Cardiac muscle cell (in vitro differentiated cells and primary cell): ENCODE measurements at regions not wholly inside any gene's neighbourhood (a gene's known extent, or its start where the extent isn't known, plus 50 kb on each side); places are given as distances from the start of the nearest gene placed in this dataset.

Experiments used
- DNase-seq, 2 donors: peaks; one replicate each; pipeline versions ENCODE4 v3.0.0 to v3.0.0-alpha.2; 2010 to 2017; ENCODE audit warnings: low read depth in 1 of 2, low spot score in 1 of 2
- H3K27ac ChIP-seq: fragments of 200-600 bp; sonication (generic); 2 replicates; pipeline ENCODE4 v1.5.1; 2016
- H3K27me3 ChIP-seq: fragments of 200-600 bp; sonication (generic); 2 replicates; pipeline ENCODE4 v1.6.0; 2016; ENCODE audit warnings: control low read depth
- H3K36me3 ChIP-seq: fragments of 200-600 bp; sonication (generic); 2 replicates; pipeline ENCODE4 v1.5.1; 2016; ENCODE audit warnings: control low read depth
- H3K4me1 ChIP-seq: fragments of 200-600 bp; sonication (generic); 2 replicates; pipeline ENCODE4 v1.8.1; 2017; ENCODE audit warnings: low read depth, mild to moderate bottlenecking, mixed run types
- H3K4me3 ChIP-seq: fragments of 200-600 bp; sonication (generic); 2 replicates; pipeline ENCODE4 v1.5.1; 2016; ENCODE audit warnings: mild to moderate bottlenecking
- H3K9me3 ChIP-seq: fragments of 200-600 bp; sonication (generic); 2 replicates; pipeline ENCODE4 v1.5.1; 2017; ENCODE audit warnings: low read depth, mild to moderate bottlenecking, control low read depth
- TF ChIP-seq, protein P1 (sequence below): IDR thresholded peaks from 2 replicates; pipeline ENCODE4 v1.5.1; 2012; ENCODE audit warnings: low read depth, mild to moderate bottlenecking, low read length

DNA sequence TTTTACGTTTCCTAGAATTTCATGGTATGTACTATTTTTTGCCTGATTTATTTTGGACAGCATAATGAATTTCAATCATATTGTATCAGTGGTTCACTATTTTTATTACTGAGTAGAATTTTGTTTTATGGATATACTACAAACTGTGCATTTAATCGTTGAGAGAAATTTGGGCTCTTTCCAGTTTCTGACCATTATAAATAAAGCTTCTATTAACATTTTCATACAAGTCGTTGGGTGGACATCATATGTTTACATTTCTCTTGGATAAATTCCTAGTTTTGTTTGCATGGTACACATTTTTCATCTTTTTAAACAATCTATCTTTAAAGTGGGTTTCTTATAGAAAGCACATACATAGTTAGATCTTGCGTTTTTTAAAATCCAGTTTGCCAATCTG, 472.7 kb upstream of the MAGEB18 start:
- Histone ChIP-seq H3K9me3 (peaks cover 5% of the 10 kb centered on the region), H3K4me1 (no peaks in the 10 kb centered on the region), H3K36me3 (no peaks in the 10 kb centered on the region), H3K27me3 (no peaks in the 10 kb centered on the region), H3K27ac (no peak overlapping the region), H3K4me3 (no peak overlapping the region)
- DNase-seq, result no peak
- TF ChIP-seq, protein P1, sequence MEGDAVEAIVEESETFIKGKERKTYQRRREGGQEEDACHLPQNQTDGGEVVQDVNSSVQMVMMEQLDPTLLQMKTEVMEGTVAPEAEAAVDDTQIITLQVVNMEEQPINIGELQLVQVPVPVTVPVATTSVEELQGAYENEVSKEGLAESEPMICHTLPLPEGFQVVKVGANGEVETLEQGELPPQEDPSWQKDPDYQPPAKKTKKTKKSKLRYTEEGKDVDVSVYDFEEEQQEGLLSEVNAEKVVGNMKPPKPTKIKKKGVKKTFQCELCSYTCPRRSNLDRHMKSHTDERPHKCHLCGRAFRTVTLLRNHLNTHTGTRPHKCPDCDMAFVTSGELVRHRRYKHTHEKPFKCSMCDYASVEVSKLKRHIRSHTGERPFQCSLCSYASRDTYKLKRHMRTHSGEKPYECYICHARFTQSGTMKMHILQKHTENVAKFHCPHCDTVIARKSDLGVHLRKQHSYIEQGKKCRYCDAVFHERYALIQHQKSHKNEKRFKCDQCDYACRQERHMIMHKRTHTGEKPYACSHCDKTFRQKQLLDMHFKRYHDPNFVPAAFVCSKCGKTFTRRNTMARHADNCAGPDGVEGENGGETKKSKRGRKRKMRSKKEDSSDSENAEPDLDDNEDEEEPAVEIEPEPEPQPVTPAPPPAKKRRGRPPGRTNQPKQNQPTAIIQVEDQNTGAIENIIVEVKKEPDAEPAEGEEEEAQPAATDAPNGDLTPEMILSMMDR, result no peak

DNA sequence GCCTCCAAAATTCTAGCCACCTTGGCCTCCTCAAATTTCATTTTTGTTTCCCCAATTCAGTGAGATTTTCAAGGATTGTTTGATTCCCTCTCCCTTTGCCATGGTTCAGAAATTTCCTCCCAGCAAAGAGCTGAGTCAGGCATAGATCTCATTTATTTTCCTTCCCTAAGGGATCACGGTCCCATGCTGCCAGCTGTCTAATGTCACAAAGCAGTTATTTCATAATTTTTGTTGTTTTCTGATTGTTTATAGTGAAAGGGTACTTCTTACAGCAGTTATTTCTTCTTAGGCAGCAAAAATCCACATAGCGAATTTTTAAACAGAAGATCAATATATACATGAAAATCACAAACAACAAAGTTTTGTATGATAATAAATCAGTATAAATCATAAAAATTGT, 470.5 kb upstream of the MAGEB18 start:
- H3K36me3 ChIP-seq, result no peaks in the 10 kb centered on the region
- no peak overlapping the region for H3K27ac ChIP-seq
- H3K4me1 ChIP-seq, result no peaks in the 10 kb centered on the region
- no peak for DNase-seq
- H3K4me3 ChIP-seq, result no peak overlapping the region
- peaks cover 5% of the 10 kb centered on the region for H3K9me3 ChIP-seq
- TF ChIP-seq, protein P1, result no peak
- H3K27me3 ChIP-seq, result no peaks in the 10 kb centered on the region

DNA sequence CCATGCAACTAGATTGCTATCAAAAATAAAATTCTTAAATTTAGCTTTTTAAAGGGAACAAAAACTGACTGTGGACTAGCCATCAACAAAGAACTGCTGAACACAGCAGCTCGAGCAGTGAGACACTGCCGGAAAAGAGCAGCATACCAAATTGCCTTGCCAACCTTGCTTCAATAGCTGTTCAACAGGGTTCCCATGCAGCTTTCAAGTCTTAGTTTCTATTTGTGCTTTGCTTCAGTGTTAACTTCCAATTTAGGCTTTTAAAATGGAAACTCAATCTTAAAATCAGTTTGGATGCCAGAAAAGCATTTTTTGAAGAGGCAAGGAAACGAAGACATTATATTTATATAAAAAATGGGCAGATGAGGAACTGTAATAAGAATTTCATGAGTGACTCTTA, 463.4 kb upstream of the MAGEB18 start:
- Histone ChIP-seq H3K27ac (no peak overlapping the region), H3K9me3 (no peaks in the 10 kb centered on the region), H3K4me1 (no peaks in the 10 kb centered on the region), H3K4me3 (no peak overlapping the region), H3K27me3 (no peaks in the 10 kb centered on the region), H3K36me3 (no peaks in the 10 kb centered on the region)
- TF ChIP-seq, protein P1, result no peak
- no peak for DNase-seq

DNA sequence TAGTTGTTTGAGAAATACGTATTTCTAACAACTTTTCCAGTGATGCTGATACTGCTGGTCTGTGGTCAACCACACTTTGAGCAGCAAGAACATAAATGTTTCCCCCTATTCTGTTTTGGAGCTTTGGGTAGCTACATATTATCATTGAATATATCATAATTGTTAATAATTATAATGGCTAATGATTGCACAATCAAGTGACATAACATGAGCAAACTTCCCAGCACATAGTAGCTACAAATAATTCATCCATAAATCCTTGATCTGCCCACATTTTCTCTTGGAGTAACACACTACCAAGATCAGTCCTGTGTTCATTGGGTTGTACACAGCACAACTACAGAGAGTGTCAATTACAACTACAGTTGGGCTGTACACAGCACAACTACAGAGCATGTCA, 436.3 kb upstream of the MAGEB18 start:
- no peak overlapping the region for H3K4me3 ChIP-seq
- H3K27ac ChIP-seq, result no peak overlapping the region
- no peaks in the 10 kb centered on the region for H3K27me3 ChIP-seq
- H3K4me1 ChIP-seq, result no peaks in the 10 kb centered on the region
- H3K9me3 ChIP-seq, result no peaks in the 10 kb centered on the region
- TF ChIP-seq, protein P1, result no peak
- no peak for DNase-seq
- H3K36me3 ChIP-seq, result no peaks in the 10 kb centered on the region

DNA sequence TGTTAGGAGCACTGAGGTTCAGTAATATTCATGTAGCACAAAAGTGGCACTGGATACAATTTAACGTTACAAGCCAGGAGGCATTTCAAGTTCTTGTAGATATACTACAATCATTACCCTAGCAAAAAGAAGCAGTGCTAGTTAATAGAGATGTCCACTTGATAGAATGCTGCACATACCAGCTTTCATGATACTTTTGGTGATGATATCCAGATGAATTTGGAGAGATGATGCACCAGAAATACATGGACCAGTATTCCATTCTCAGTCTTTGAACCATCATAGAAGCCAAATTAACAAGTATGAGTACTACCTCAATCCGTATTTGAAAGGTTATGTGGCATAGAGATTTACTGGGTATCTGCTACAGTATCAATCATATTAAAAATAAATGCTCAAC, 421.0 kb upstream of the MAGEB18 start:
- Histone ChIP-seq H3K9me3 (no peaks in the 10 kb centered on the region), H3K4me3 (no peak overlapping the region), H3K27me3 (no peaks in the 10 kb centered on the region), H3K36me3 (no peaks in the 10 kb centered on the region), H3K27ac (no peak overlapping the region), H3K4me1 (no peaks in the 10 kb centered on the region)
- DNase-seq, result no peak
- TF ChIP-seq, protein P1, result no peak

DNA sequence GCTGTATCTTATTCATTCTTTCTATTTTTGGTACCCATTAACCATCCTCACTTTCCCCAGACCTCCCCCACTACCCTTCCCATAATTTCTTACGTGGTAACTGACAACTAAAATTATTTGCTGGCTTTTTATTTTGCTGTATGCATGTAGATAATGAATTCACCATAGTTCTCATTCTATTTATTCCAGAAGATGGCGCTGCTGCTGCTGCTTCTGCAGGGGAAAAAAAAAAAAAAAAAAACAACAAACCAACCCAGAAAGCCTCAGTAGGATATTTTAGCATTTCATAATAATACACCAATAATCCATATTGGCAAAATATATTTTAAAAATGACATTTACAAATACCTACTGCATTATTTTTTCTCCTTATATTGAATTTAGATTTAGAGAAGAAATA, 416.6 kb upstream of the MAGEB18 start:
- H3K36me3 ChIP-seq, result no peaks in the 10 kb centered on the region
- TF ChIP-seq, protein P1, result peak; percentile 40
- no peaks in the 10 kb centered on the region for H3K9me3 ChIP-seq
- no peaks in the 10 kb centered on the region for H3K27me3 ChIP-seq
- H3K4me3 ChIP-seq, result no peak overlapping the region
- no peak overlapping the region for H3K27ac ChIP-seq
- no peaks in the 10 kb centered on the region for H3K4me1 ChIP-seq
- peak; percentile 29 to 42 for DNase-seq
